ENCODE measurements at regions not wholly inside any gene's neighbourhood (a gene's known extent, or its start where the extent isn't known, plus 50 kb on each side); places are given as distances from the start of the nearest gene placed in this dataset.

DNA sequence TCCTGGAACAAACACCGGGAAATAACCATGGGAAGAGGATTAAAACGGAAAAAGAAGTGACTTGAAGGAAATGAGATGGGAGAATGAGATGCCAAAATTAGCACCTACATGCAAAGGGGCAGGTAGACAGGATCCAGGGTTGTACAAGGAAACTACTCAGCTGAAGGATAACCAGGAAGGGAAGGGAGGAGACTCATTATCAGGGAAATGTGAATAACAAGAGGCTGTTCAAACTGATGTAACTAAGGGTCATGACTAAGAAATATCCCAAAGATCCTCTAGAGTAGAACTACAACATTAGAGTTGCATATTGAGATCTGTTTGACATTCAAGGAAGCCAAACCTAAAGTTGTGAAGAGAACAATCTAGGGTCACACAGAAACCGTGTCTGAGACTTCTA is 166.2 kb upstream of the SP8 start:
- H3K4me1 ChIP-seq (ENCODE audit: insufficient read depth, low read length) = no peaks in the 10 kb centered on the region
- no peak for TF ChIP-seq CTCF (IDR thresholded peaks at IDR 0.05)
- Mint-ChIP-seq H3K27me3 (no peaks in the 10 kb centered on the region), H3K4me3 (no peak overlapping the region), H3K4me1 (ENCODE audit: low read depth) (no peaks in the 10 kb centered on the region), H3K9me3 (peaks cover 3% of the 10 kb centered on the region), H3K36me3 (ENCODE audit: low read depth) (no peaks in the 10 kb centered on the region), H3K27ac (no peak overlapping the region)
- CTCF ChIA-PET = no interaction called here
- ATAC-seq (ENCODE audit: poor library complexity) = no peak
- H3K27me3 ChIP-seq (ENCODE audit: control insufficient read depth in 1 of 2, insufficient read depth in 2 of 2, low read length in 2 of 2) = no peaks in the 10 kb centered on the region
- no peaks in the 10 kb centered on the region for H3K36me3 ChIP-seq (ENCODE audit: insufficient read depth, low read length)
- H3K27ac ChIP-seq (ENCODE audit: low read depth in 1 of 2, low read length in 2 of 2) = no peak overlapping the region
- POLR2A ChIA-PET = no interaction called here
- DNase-seq = no peak
- H3K9me3 ChIP-seq (ENCODE audit: control insufficient read depth in 1 of 2, insufficient read depth in 1 of 2, low read length in 2 of 2) = peaks cover 0 to 5% of the 10 kb centered on the region in 2 experiments
- no peak overlapping the region for H3K4me3 ChIP-seq (ENCODE audit: low read length)
- intact Hi-C loops (cut with DNase I, micrococcal nuclease) = no loop called here

DNA sequence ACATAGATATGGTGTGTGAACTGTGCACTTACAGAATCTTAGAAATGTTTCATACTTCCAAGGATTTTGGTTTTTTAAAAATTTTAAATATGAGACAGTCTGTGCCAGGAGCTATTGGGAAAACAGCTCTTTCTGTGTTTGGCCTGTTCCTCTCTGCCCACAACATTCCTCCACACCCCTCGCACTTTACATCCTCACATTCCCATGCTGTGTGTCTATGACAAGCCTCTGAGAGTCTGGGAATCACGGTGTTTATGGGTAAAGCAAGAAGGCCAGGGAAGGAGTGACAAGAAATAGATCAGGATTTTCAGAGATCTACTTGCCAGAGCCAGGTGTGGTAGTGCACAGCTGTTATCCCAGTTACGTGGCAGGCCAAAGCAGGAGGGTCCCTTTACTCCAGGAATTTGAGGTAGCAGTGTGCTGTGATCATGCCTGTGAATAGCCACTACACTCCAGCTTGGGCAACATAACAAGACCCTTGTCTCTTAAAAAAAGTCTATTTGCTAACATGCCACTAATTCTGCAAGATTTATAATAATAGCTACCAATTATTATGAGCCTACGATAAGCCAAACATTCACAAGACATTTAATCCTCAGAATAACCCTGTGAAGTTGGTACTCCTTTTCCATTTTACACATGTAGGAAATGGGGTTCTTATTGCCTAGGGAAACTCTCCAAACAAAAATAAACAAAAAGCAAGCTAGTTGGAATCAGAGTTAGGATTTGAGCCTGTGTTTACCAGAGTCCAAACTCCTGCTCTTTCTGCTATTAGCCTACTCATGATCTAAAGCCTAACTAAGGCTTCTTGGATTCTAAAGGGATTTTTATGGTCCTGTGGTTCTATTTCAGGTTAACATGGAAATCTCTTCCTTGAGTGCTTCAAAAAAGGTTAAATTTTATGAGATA is 168.3 kb upstream of the SP8 start:
- H3K27ac Mint-ChIP-seq = no peak overlapping the region
- ChIA-PET POLR2A (no interaction called here), CTCF (no interaction called here)
- no peaks in the 10 kb centered on the region for H3K9me3 Mint-ChIP-seq
- Histone ChIP-seq H3K36me3 (ENCODE audit: insufficient read depth, low read length) (no peaks in the 10 kb centered on the region), H3K27ac (ENCODE audit: low read depth in 1 of 2, low read length in 2 of 2) (no peak overlapping the region), H3K4me1 (ENCODE audit: insufficient read depth, low read length) (no peaks in the 10 kb centered on the region), H3K4me3 (ENCODE audit: low read length) (no peak overlapping the region), H3K9me3 (ENCODE audit: control insufficient read depth in 1 of 2, insufficient read depth in 1 of 2, low read length in 2 of 2) (peaks cover 0 to 5% of the 10 kb centered on the region in 2 experiments), H3K27me3 (ENCODE audit: control insufficient read depth in 1 of 2, insufficient read depth in 2 of 2, low read length in 2 of 2) (no peaks in the 10 kb centered on the region)
- H3K4me3 Mint-ChIP-seq = no peak overlapping the region
- TF ChIP-seq CTCF (IDR thresholded peaks at IDR 0.05) = no peak
- no peaks in the 10 kb centered on the region for H3K36me3 Mint-ChIP-seq (ENCODE audit: low read depth)
- no peaks in the 10 kb centered on the region for H3K4me1 Mint-ChIP-seq (ENCODE audit: low read depth)
- intact Hi-C loops (cut with DNase I, micrococcal nuclease) = no loop called here
- no peak for DNase-seq
- no peak for ATAC-seq (ENCODE audit: poor library complexity)
- no peaks in the 10 kb centered on the region for H3K27me3 Mint-ChIP-seq

DNA sequence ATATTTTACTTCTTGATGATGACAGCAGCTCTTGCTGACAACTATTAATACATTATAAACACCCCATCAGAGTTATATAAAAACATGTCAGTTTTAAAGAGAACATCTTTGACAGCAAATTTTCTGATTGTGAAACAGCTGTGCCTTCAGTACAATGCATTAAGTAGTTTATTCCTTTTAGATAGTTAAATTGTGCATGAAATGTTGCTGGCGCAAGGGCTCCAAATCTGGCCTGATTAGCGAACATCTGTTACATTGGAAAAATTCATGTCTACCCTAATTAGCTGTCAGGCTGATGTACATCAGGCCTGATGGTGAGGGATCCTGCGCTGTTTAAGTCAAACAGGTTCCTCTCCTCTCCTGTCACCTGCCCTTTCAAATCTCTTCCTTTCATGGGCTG is 171.9 kb upstream of the SP8 start:
- H3K4me1 ChIP-seq (ENCODE audit: insufficient read depth, low read length) = no peaks in the 10 kb centered on the region
- H3K27me3 ChIP-seq (ENCODE audit: control insufficient read depth in 1 of 2, insufficient read depth in 2 of 2, low read length in 2 of 2) = no peaks in the 10 kb centered on the region
- ChIA-PET POLR2A (no interaction called here), CTCF (no interaction called here)
- DNase-seq (no peak), ATAC-seq (ENCODE audit: poor library complexity) (no peak)
- Mint-ChIP-seq H3K27me3 (no peaks in the 10 kb centered on the region), H3K4me3 (no peak overlapping the region), H3K9me3 (no peaks in the 10 kb centered on the region), H3K36me3 (ENCODE audit: low read depth) (no peaks in the 10 kb centered on the region), H3K27ac (no peak overlapping the region), H3K4me1 (ENCODE audit: low read depth) (no peaks in the 10 kb centered on the region)
- H3K9me3 ChIP-seq (ENCODE audit: control insufficient read depth in 1 of 2, insufficient read depth in 1 of 2, low read length in 2 of 2) = no peaks in the 10 kb centered on the region
- H3K36me3 ChIP-seq (ENCODE audit: insufficient read depth, low read length) = no peaks in the 10 kb centered on the region
- TF ChIP-seq CTCF (IDR thresholded peaks at IDR 0.05) = no peak
- no peak overlapping the region for H3K27ac ChIP-seq (ENCODE audit: low read depth in 1 of 2, low read length in 2 of 2)
- no peak overlapping the region for H3K4me3 ChIP-seq (ENCODE audit: low read length)
- intact Hi-C loops (cut with DNase I, micrococcal nuclease) = no loop called here
